22Rv1 (cell line): ENCODE measurements at regions not wholly inside any gene's neighbourhood (a gene's known extent, or its start where the extent isn't known, plus 50 kb on each side); places are given as distances from the start of the nearest gene placed in this dataset.

Experiments
- H3K27ac ChIP-seq: fragments of 450-650 bp; 2 replicates; pipeline ENCODE4 v1.5.1; 2017
- ZFX ChIP-seq: fragments of 450-650 bp; IDR thresholded peaks from 2 replicates; pipeline ENCODE4 v1.6.1; 2017; ENCODE audit warnings: antibody characterized with exemption, borderline replicate concordance
- TF ChIP-seq, protein P1 (sequence below): fragments of 450-650 bp; IDR thresholded peaks from 2 replicates; pipeline ENCODE4 v1.5.1; 2017; ENCODE audit warnings: mild to moderate bottlenecking

- no peak overlapping the region for H3K27ac ChIP-seq
- no peak for TF ChIP-seq ZFX
- TF ChIP-seq, protein P1, sequence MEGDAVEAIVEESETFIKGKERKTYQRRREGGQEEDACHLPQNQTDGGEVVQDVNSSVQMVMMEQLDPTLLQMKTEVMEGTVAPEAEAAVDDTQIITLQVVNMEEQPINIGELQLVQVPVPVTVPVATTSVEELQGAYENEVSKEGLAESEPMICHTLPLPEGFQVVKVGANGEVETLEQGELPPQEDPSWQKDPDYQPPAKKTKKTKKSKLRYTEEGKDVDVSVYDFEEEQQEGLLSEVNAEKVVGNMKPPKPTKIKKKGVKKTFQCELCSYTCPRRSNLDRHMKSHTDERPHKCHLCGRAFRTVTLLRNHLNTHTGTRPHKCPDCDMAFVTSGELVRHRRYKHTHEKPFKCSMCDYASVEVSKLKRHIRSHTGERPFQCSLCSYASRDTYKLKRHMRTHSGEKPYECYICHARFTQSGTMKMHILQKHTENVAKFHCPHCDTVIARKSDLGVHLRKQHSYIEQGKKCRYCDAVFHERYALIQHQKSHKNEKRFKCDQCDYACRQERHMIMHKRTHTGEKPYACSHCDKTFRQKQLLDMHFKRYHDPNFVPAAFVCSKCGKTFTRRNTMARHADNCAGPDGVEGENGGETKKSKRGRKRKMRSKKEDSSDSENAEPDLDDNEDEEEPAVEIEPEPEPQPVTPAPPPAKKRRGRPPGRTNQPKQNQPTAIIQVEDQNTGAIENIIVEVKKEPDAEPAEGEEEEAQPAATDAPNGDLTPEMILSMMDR, result no peak
These were observed 1244.0 kb upstream of the TENM3 start for GRCh38 chr4:180999217-180999616.

DNA sequence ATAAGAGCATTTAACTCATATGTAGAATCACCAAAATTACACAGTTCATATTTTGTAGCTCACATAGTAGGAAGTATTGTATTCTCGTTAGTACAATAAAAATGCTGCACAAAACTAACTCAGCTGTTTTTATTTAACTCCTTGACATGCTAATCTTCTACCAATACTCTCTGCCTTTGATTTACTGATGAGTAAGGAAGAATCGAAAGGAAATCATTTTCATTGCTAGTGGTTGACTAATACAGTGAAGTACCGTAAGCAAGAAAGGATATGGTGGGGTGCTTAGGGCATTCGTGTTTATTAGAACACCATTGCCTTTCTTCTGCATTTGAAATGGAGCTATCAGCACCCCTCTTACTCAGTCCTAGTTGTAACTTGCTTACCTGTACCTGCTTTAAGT is 1239.1 kb upstream of the TENM3 start:
- H3K27ac ChIP-seq, result no peak overlapping the region
- TF ChIP-seq, protein P1, result no peak
- TF ChIP-seq ZFX, result no peak

- no peak for TF ChIP-seq ZFX
- TF ChIP-seq, protein P1, result no peak
- no peak overlapping the region for H3K27ac ChIP-seq
These were observed 1236.5 kb upstream of the TENM3 start for GRCh38 chr4:181006499-181007260.

GRCh38 chr4:181007751-181008150 is 1235.5 kb upstream of the TENM3 start:
- no peak for TF ChIP-seq ZFX
- TF ChIP-seq, protein P1, result no peak
- no peak overlapping the region for H3K27ac ChIP-seq

DNA sequence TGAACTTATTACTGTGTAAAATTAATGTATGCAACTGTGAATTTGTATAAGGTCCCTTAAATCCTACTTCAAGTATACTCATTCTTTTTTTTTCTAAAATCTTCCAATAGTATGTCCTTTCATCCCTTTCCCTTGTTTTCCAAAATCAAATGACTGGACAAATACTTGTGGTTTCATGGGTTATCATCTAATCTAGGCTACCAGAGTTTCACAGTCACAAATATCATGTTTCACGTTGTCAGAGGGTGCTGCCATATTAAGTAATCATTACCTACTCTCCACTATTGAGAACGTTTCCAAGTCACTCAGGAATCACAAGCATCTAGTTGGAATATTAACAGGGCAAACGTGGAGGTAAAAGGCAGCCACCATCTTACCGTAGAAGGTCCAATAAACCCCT is 1235.0 kb upstream of the TENM3 start:
- TF ChIP-seq, protein P1, result no peak
- no peak for TF ChIP-seq ZFX
- H3K27ac ChIP-seq, result no peak overlapping the region

GRCh38 chr4:181013162-181013561 is 1230.0 kb upstream of the TENM3 start:
- H3K27ac ChIP-seq, result no peak overlapping the region
- TF ChIP-seq ZFX, result no peak
- TF ChIP-seq, protein P1, result no peak

DNA sequence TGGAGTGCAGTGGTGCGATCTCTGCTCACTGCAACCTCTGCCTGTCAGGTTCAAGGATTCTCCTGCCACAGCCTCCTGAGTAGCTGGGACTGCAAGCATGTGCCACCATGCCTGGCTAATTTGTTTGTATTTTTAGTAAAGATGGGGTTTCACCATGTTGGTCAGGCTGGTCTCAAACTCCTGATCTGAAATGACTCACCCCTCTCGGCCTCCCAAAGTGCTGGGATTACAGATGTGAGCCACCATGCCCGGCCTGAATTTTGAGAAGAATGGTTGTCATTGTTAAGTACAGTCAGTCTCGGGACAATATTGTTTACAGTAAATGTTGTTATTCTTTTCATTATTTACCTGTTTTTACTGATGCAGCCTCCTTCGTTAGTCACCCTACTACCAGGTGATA is 1226.2 kb upstream of the TENM3 start:
- TF ChIP-seq, protein P1, result no peak
- TF ChIP-seq ZFX, result no peak
- H3K27ac ChIP-seq, result no peak overlapping the region
